ENCODE measurements at regions not wholly inside any gene's neighbourhood (a gene's known extent, or its start where the extent isn't known, plus 50 kb on each side); places are given as distances from the start of the nearest gene placed in this dataset.
A peak's percentile ranks its signal among the peaks of the same experiment; 100 is the strongest.

DNA sequence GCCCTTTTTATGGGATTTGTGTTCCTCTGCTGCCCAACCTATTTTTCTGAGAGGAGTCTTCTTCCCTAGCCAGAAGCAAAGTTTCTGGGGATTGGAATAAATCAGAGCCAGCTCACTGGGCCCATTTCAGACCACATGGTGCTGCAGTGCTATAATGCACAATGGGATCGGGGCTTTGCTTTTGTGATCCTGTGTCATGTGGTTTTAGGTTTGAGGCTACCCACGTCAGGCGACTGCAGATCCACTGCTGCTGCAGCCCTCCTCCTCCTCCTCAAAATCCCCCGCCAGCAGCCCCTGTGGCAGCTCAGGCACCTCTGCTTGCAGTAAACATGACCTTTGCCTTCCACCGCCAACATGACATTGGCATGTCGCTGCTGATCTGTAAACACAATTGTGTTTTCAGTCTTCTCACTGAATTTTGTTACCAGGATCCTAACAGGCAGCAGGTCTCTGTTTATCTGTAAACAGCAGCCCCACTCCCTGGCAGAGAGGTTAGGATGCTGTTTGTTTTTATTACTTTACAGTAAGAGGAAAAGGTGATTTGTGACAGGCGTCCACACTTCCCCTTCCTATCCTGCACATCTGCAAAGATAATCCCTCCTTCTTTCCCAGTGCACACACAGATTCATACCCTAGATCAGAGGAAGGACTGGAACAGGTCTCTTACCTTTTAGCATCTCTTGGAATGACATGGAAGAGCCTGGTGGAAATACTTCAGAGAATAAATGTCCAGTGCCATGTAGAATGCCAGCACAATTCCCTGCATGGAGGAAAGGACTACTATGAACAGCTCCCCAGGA, 130.8 kb downstream of the FOXI3 start:
- WGBS, 2 experiments (ENCODE audit: extremely low coverage in 1 of 2, insufficient coverage in 1 of 2, insufficient read length in 1 of 2, insufficient replicate concordance in 2 of 2, low coverage in 1 of 2, low lambda C conversion rate in 2 of 2, missing lambda C conversion rate in 1 of 2) = 72% methylated on average over 7 of the region's 7 CpGs; no CpG with 5 or more reads in 1 of the 2 experiments
- Histone ChIP-seq H2BK120ac (replicated peaks; ENCODE audit: low read depth, low read length) (no peak overlapping the region), H3K56ac (replicated peaks; ENCODE audit: insufficient read length, low read depth, low read length) (no peak overlapping the region), H3K27me3 (replicated peaks in 1 of 4; ENCODE audit: control insufficient read depth in 3 of 4, extremely low read depth in 1 of 4, insufficient read depth in 3 of 4, low read length in 3 of 4) (no peaks in the 10 kb centered on the region), H3K4me2 (ENCODE audit: insufficient read depth in 1 of 2, low read depth in 2 of 2, low read length in 2 of 2) (no peak overlapping the region), H3K9ac (replicated peaks in 1 of 4; ENCODE audit: extremely low read depth in 1 of 4, low read depth in 3 of 4, low read length in 3 of 4) (no peak overlapping the region), H3K79me2 (ENCODE audit: control insufficient read depth in 1 of 2, insufficient read depth in 2 of 2, low read length in 2 of 2) (no peaks in the 10 kb centered on the region), H3K27ac (ENCODE audit: low read depth, low read length) (no peak overlapping the region), H2BK12ac (ENCODE audit: low read depth, low read length) (no peak overlapping the region), H3K23ac (ENCODE audit: insufficient read length) (no peak overlapping the region), H3K4ac (replicated peaks; ENCODE audit: insufficient read length, low read depth, low read length) (no peak overlapping the region), H2BK5ac (ENCODE audit: low read depth, low read length) (no peak overlapping the region), H4K8ac (ENCODE audit: extremely low read depth, insufficient read depth, low read length) (no peak overlapping the region), H3K18ac (ENCODE audit: extremely low read depth, low read length) (no peak overlapping the region), H3K14ac (ENCODE audit: insufficient read length) (no peak overlapping the region), H3K36me3 (ENCODE audit: control insufficient read depth in 2 of 4, insufficient read depth in 4 of 4, low read length in 3 of 4) (no peaks in the 10 kb centered on the region), H3K23me2 (ENCODE audit: low read depth, low read length) (no peaks in the 10 kb centered on the region), H3K4me1 (replicated peaks in 1 of 4; ENCODE audit: control insufficient read depth in 3 of 4, insufficient read depth in 4 of 4, low read length in 3 of 4) (peaks cover 2 to 9% (median 4%) of the 10 kb centered on the region in 4 experiments; a peak in 4 of 7 replicates), H2BK20ac (ENCODE audit: low read length) (no peak overlapping the region), H3K9me3 (ENCODE audit: insufficient read depth in 2 of 2, low read depth in 1 of 2, low read length in 1 of 2) (no peaks in the 10 kb centered on the region), H4K91ac (replicated peaks; ENCODE audit: insufficient read length, low read length) (peak overlapping the region; percentile 93), H3K4me3 (ENCODE audit: extremely low read depth in 1 of 4, insufficient read depth in 2 of 4, low read depth in 3 of 4, low read length in 4 of 4) (no peak overlapping the region), H3K79me1 (ENCODE audit: low read depth, low read length) (no peaks in the 10 kb centered on the region), H2BK15ac (ENCODE audit: low read length) (no peak overlapping the region), H2AFZ (ENCODE audit: low read length) (peak overlapping the region; percentile 56; the same call in 1 of the 2 replicates), H2AK5ac (ENCODE audit: low read depth, low read length) (no peak overlapping the region), H4K20me1 (replicated peaks in 1 of 2; ENCODE audit: control insufficient read depth in 1 of 2, insufficient read depth in 2 of 2, low read length in 2 of 2) (no peaks in the 10 kb centered on the region), H4K5ac (ENCODE audit: insufficient read length, low read depth, low read length) (no peak overlapping the region)
- POLR2A ChIA-PET (ENCODE audit: partially characterized antibody) = interaction anchor here (0.9 kb wide), 1 partner anchor 10 kb away, joined by 3 read pairs; no protein-coding TSS in a partner anchor
- TF ChIP-seq, protein P1, sequence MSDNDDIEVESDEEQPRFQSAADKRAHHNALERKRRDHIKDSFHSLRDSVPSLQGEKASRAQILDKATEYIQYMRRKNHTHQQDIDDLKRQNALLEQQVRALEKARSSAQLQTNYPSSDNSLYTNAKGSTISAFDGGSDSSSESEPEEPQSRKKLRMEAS (IDR thresholded peaks at IDR 0.05) = 0 out of 2 replicates have a peak, but pooled peaks have one; percentile 28
- TF ChIP-seq CBX8 (IDR thresholded peaks at IDR 0.05; ENCODE audit: borderline replicate concordance, low read depth, low read length) = no peak
- DNase-seq (ENCODE audit: low read depth in 1 of 2, low spot score in 2 of 2) = no peak
- FAIRE-seq = no peak
- CTCF ChIA-PET (ENCODE audit: partially characterized antibody) = interaction anchor here (1.1 to 2.4 kb wide), 5 partner anchors 13 to 131 kb away, joined by 3 to 12 read pairs (median 3); no protein-coding TSS in a partner anchor

All from H1 (cell line).